HG02759 (cell line): ENCODE measurements at regions not wholly inside any gene's neighbourhood (a gene's known extent, or its start where the extent isn't known, plus 50 kb on each side); places are given as distances from the start of the nearest gene placed in this dataset.

Experiments
- ATAC-seq: cut with Tn5 transposase; IDR thresholded peaks from one replicate; pipeline ENCODE4 v1.9.1; 2021; ENCODE audit warnings: mild to moderate bottlenecking, moderate library complexity; ENCODE audit not compliant: unreplicated experiment

GRCh38 chr2:158009399-158009798 lies 92.3 kb upstream of the UPP2 start:
- no peak for ATAC-seq

- ATAC-seq, result no peak
Measured at GRCh38 chr2:158006961-158007719, 94.5 kb upstream of the UPP2 start.

- no peak for ATAC-seq
Measured at GRCh38 chr2:158004126-158004764, 97.4 kb upstream of the UPP2 start.

- no peak for ATAC-seq
Measured at GRCh38 chr2:158002079-158002478, 99.6 kb upstream of the UPP2 start.

- ATAC-seq, result no peak
Measured at GRCh38 chr2:157996799-157997198, 104.9 kb upstream of the UPP2 start.

- no peak for ATAC-seq
Measured at GRCh38 chr2:157995117-157995516, 106.6 kb upstream of the UPP2 start.

- no peak for ATAC-seq
Measured at GRCh38 chr2:157991932-157992331, 109.7 kb upstream of the UPP2 start.

GRCh38 chr2:157990173-157990572 lies 111.5 kb upstream of the UPP2 start:
- no peak for ATAC-seq

- ATAC-seq, result no peak
Measured at GRCh38 chr2:157989227-157989626, 112.4 kb upstream of the UPP2 start.

- ATAC-seq, result no peak
Measured at GRCh38 chr2:157986761-157987160, 110.6 kb upstream of the ACVR1 start.

- no peak for ATAC-seq
Measured at GRCh38 chr2:157984866-157985265, 108.7 kb upstream of the ACVR1 start.

- no peak for ATAC-seq
Measured at GRCh38 chr2:157980020-157980419, 103.9 kb upstream of the ACVR1 start.

GRCh38 chr2:157971702-157972101 lies 95.6 kb upstream of the ACVR1 start:
- ATAC-seq, result no peak

GRCh38 chr2:157967856-157968255 lies 91.7 kb upstream of the ACVR1 start:
- no peak for ATAC-seq

- ATAC-seq, result no peak
Measured at GRCh38 chr2:157959249-157959648, 83.1 kb upstream of the ACVR1 start.

- ATAC-seq, result no peak
Measured at GRCh38 chr2:157957596-157957995, 81.5 kb upstream of the ACVR1 start.

GRCh38 chr2:157952558-157952957 lies 76.4 kb upstream of the ACVR1 start:
- no peak for ATAC-seq

GRCh38 chr2:157948856-157949255 lies 72.7 kb upstream of the ACVR1 start:
- no peak for ATAC-seq

- no peak for ATAC-seq
Measured at GRCh38 chr2:157946919-157947557, 70.9 kb upstream of the ACVR1 start.

- no peak for ATAC-seq
Measured at GRCh38 chr2:157940024-157940423, 63.9 kb upstream of the ACVR1 start.

GRCh38 chr2:157938556-157938955 lies 62.4 kb upstream of the ACVR1 start:
- no peak for ATAC-seq

- no peak for ATAC-seq
Measured at GRCh38 chr2:157936406-157936805, 60.3 kb upstream of the ACVR1 start.
